Kidney (tissue), 13 donors: ENCODE measurements at regions not wholly inside any gene's neighbourhood (a gene's known extent, or its start where the extent isn't known, plus 50 kb on each side); places are given as distances from the start of the nearest gene placed in this dataset.

Source experiments
- DNase-seq, 5 donors: peaks; one replicate each; pipeline ENCODE4 v3.0.0-alpha.2; 2013 to 2020
- FAIRE-seq: peaks from 2 replicates; lab custom pipeline; 2012; peaks lifted over from hg19 to GRCh38; lab: Jason Lieb, UNC
- H3K27ac ChIP-seq, 2 donors: one replicate each; pipeline ENCODE4 v1.7.0; 2013; ENCODE audit warnings: low read depth in 2 of 2, low read length in 2 of 2, inconsistent platforms in 1 of 2
- H3K27me3 ChIP-seq: one replicate; pipeline ENCODE4 v1.7.1; 2013; ENCODE audit warnings: low read length, inconsistent platforms; ENCODE audit not compliant: control insufficient read depth, insufficient read depth
- H3K36me3 ChIP-seq, 3 donors: one replicate each; pipeline versions ENCODE4 v1.7.0 to v1.7.1; 2013; ENCODE audit warnings: low read length in 3 of 3, control low read depth in 1 of 3, inconsistent platforms in 1 of 3; ENCODE audit not compliant: insufficient read depth in 3 of 3, control insufficient read depth in 2 of 3
- H3K4me1 ChIP-seq, 3 donors: one replicate each; pipeline versions ENCODE4 v1.7.0 to v1.7.1; 2013; ENCODE audit warnings: low read length in 3 of 3, inconsistent platforms in 1 of 3, low read depth in 1 of 3; ENCODE audit not compliant: control insufficient read depth in 2 of 3, insufficient read depth in 2 of 3
- H3K4me3 ChIP-seq, 3 donors: one replicate each; pipeline versions ENCODE4 v1.7.0 to v1.8.1; 2013; ENCODE audit warnings: low read length in 3 of 3, control low read depth in 1 of 3, inconsistent platforms in 1 of 3
- H3K9ac ChIP-seq, 3 donors: one replicate each; pipeline versions ENCODE4 v1.7.0 to v1.7.1; 2013; ENCODE audit warnings: low read length in 3 of 3, control low read depth in 1 of 3, inconsistent platforms in 1 of 3
- H3K9me3 ChIP-seq, 3 donors: one replicate each; pipeline versions ENCODE4 v1.7.0 to v1.7.1; 2013; ENCODE audit warnings: low read length in 3 of 3, control low read depth in 1 of 3, inconsistent platforms in 1 of 3; ENCODE audit not compliant: control insufficient read depth in 2 of 3, insufficient read depth in 1 of 3
- intact Hi-C: fragments of 100-400 bp; cut with DNase I; formaldehyde crosslinking; loops from one replicate; pipeline ENCODE4 v1.11.1; 2022
- TF ChIP-seq, protein P1 (sequence below): IDR thresholded peaks from 3 replicates; pipeline ENCODE4 v1.5.1; 2012; ENCODE audit warnings: mild to moderate bottlenecking, moderate library complexity, borderline replicate concordance; ENCODE audit not compliant: insufficient read depth; ENCODE audit errors: extremely low read depth
- donor health status: control.
- donor health status: control.
- donor health status: control.
- donor health status: control.
- donor health status: control.
- donor health status: DM: yes; HTN: yes; CAD: no.
- donor health status: Normal renal cell carcinoma (clear cell type).

DNA sequence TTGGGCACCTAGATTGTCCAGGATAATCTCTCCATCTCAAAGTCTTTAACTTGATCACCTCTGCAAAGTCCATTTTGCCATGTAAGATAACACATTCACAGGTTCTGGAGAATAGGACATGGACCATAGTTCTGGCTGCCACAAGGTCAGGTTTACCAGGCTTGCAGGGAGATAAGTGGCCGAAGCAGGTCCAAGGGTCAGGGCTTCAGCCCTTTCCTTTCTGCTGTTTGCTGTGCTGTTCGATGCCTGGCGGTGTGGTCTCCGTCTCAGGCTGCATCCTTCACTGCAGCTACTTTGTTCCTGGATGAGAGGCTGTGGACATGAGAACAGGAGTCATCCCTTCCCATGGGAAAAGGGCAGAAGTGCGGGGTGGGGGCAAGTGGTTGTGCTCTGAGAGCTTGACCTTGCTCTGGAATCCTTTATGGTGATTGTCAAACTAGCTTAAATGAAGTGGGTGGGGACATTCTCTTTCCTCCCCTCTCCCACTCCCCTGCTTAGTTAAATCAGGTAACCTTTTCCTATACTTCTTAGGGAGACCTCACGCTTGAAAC lies 320.2 kb upstream of the C2CD4B start:
- H3K27ac ChIP-seq, result no peak overlapping the region
- no peak for DNase-seq
- no peak overlapping the region for H3K9ac ChIP-seq
- H3K36me3 ChIP-seq, result no peaks in the 10 kb centered on the region
- intact Hi-C loops, result no loop called here
- no peaks in the 10 kb centered on the region for H3K4me1 ChIP-seq
- H3K4me3 ChIP-seq, result no peak overlapping the region
- TF ChIP-seq, protein P1, sequence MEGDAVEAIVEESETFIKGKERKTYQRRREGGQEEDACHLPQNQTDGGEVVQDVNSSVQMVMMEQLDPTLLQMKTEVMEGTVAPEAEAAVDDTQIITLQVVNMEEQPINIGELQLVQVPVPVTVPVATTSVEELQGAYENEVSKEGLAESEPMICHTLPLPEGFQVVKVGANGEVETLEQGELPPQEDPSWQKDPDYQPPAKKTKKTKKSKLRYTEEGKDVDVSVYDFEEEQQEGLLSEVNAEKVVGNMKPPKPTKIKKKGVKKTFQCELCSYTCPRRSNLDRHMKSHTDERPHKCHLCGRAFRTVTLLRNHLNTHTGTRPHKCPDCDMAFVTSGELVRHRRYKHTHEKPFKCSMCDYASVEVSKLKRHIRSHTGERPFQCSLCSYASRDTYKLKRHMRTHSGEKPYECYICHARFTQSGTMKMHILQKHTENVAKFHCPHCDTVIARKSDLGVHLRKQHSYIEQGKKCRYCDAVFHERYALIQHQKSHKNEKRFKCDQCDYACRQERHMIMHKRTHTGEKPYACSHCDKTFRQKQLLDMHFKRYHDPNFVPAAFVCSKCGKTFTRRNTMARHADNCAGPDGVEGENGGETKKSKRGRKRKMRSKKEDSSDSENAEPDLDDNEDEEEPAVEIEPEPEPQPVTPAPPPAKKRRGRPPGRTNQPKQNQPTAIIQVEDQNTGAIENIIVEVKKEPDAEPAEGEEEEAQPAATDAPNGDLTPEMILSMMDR, result no peak
- H3K9me3 ChIP-seq, result no peaks in the 10 kb centered on the region
- FAIRE-seq, result no peak
- no peaks in the 10 kb centered on the region for H3K27me3 ChIP-seq

- Histone ChIP-seq H3K27ac (no peak overlapping the region), H3K9ac (no peak overlapping the region), H3K4me3 (no peak overlapping the region), H3K9me3 (no peaks in the 10 kb centered on the region), H3K4me1 (no peaks in the 10 kb centered on the region), H3K27me3 (no peaks in the 10 kb centered on the region), H3K36me3 (no peaks in the 10 kb centered on the region)
- TF ChIP-seq, protein P1, result no peak
- intact Hi-C loops, result no loop called here
- DNase-seq (no peak), FAIRE-seq (no peak)
Observed at GRCh38 chr15:62486041-62486440, 321.0 kb upstream of the C2CD4B start.

GRCh38 chr15:62488387-62488786 lies 323.3 kb upstream of the C2CD4B start:
- TF ChIP-seq, protein P1, result no peak
- H3K9me3 ChIP-seq, result no peaks in the 10 kb centered on the region
- no peak overlapping the region for H3K27ac ChIP-seq
- intact Hi-C loops, result no loop called here
- DNase-seq (no peak), FAIRE-seq (no peak)
- H3K27me3 ChIP-seq, result no peaks in the 10 kb centered on the region
- H3K36me3 ChIP-seq, result no peaks in the 10 kb centered on the region
- no peak overlapping the region for H3K4me3 ChIP-seq
- H3K4me1 ChIP-seq, result peaks cover 0 to 3% (median 0%) of the 10 kb centered on the region in 3 donors
- H3K9ac ChIP-seq, result no peak overlapping the region

GRCh38 chr15:62491642-62492041 lies 326.6 kb upstream of the C2CD4B start:
- TF ChIP-seq, protein P1, result no peak
- Histone ChIP-seq H3K27me3 (no peaks in the 10 kb centered on the region), H3K9ac (no peak overlapping the region), H3K9me3 (no peaks in the 10 kb centered on the region), H3K4me1 (peaks cover 0 to 3% (median 3%) of the 10 kb centered on the region in 3 donors), H3K4me3 (no peak overlapping the region), H3K27ac (no peak overlapping the region), H3K36me3 (no peaks in the 10 kb centered on the region)
- DNase-seq (no peak), FAIRE-seq (no peak)
- intact Hi-C loops, result no loop called here
